OCI-LY3 (cell line): ENCODE measurements at regions not wholly inside any gene's neighbourhood (a gene's known extent, or its start where the extent isn't known, plus 50 kb on each side); places are given as distances from the start of the nearest gene placed in this dataset.

Experiments
- CTCF ChIP-seq: fragments of 200-600, 300-600 bp; sonication (generic); IDR thresholded peaks from 2 replicates; pipeline ENCODE4 v1.5.1; 2014; ENCODE audit warnings: antibody characterized with exemption, low read length, low read depth
- EZH2phosphoT487 ChIP-seq: fragments of 200-600 bp; shearing (Covaris generic); IDR thresholded peaks from 2 replicates; pipeline ENCODE4 v1.6.1; 2018; ENCODE audit warnings: antibody characterized with exemption, mixed run types, low read depth

GRCh38 chr2:224309176-224309575, 92.7 kb downstream of the FAM124B start:
- TF ChIP-seq CTCF, result no peak
- no peak for TF ChIP-seq EZH2phosphoT487
